GM12878 (cell line): ENCODE measurements at regions not wholly inside any gene's neighbourhood (a gene's known extent, or its start where the extent isn't known, plus 50 kb on each side); places are given as distances from the start of the nearest gene placed in this dataset.

Source experiments
- ATAC-seq: fragments of 200-7000 bp; cut with Tn5 transposase; 3 replicates; pipeline ENCODE4 v1.9.1; 2020; ENCODE audit warnings: mild to moderate bottlenecking, moderate library complexity
- BruUV-seq: library from RNA; stranded (reverse); fragments of 400-500 nt; replicated peaks from 2 replicates; lab custom pipeline; 2021; lab: Mats Ljungman, UMichigan
- CTCF ChIA-PET: fragments of 300-600 bp; sonication (Branson Sonifier 250); formaldehyde crosslinking; extraction: SDS; loops from one replicate; lab custom pipeline; 2021; ENCODE audit warnings: inconsistent platforms; lab: Yijun Ruan, JAX
- POLR2A ChIA-PET: fragments of 350-600 bp; formaldehyde crosslinking; extraction: SDS; loops from one replicate; lab custom pipeline; 2021; ENCODE audit warnings: inconsistent platforms; lab: Charles Lee
- RAD21 ChIA-PET: fragments of 300-600 bp; sonication (Branson Sonifier 250); formaldehyde crosslinking; loops from one replicate; lab custom pipeline; 2023; ENCODE audit warnings: antibody characterized with exemption; ENCODE audit not compliant: unreplicated experiment; lab: Charles Lee
- SMC1A ChIA-PET: fragments of 300-600 bp; sonication (Branson Sonifier 250); formaldehyde crosslinking; loops from one replicate; lab custom pipeline; 2023; ENCODE audit not compliant: unreplicated experiment, uncharacterized antibody; lab: Charles Lee
- DNase-seq: peaks from one replicate; pipeline ENCODE4 v3.0.0-alpha.2; 2011; ENCODE audit warnings: low read depth, low spot score
- FAIRE-seq: peaks from 3 replicates; lab custom pipeline; 2011; peaks lifted over from hg19 to GRCh38; lab: Jason Lieb, UNC
- H2AFZ ChIP-seq: 2 replicates; pipeline ENCODE4 v1.6.0; 2011; ENCODE audit warnings: low read depth, low read length, control low read depth; ENCODE audit not compliant: control insufficient read depth
- H3K27ac ChIP-seq: 2 replicates; pipeline ENCODE4 v1.5.1; 2011; ENCODE audit warnings: control low read depth; ENCODE audit not compliant: control insufficient read depth, insufficient read depth
- H3K27me3 ChIP-seq, 2 experiments: replicated peaks in 1 of 2; 2 replicates each; pipeline versions ENCODE4 v1.6.0 to v1.6.1; 2011; ENCODE audit warnings: low read length in 1 of 2; ENCODE audit not compliant: control insufficient read depth in 2 of 2, insufficient read depth in 2 of 2
- H3K36me3 ChIP-seq, 2 experiments: 2 replicates each; pipeline ENCODE4 v1.5.1; 2011; ENCODE audit warnings: low read length in 1 of 2; ENCODE audit not compliant: control insufficient read depth in 2 of 2, insufficient read depth in 2 of 2
- H3K4me1 ChIP-seq: 2 replicates; pipeline ENCODE4 v1.6.1; 2011; ENCODE audit warnings: mild to moderate bottlenecking, low read length, moderate library complexity, mixed read lengths; ENCODE audit not compliant: control insufficient read depth, insufficient read depth
- H3K4me2 ChIP-seq: 2 replicates; pipeline ENCODE4 v1.6.0; 2011; ENCODE audit warnings: control low read depth; ENCODE audit not compliant: control insufficient read depth, insufficient read depth
- H3K4me3 ChIP-seq: fragments of 200-600 bp; sonication (generic); 2 replicates; pipeline ENCODE4 v1.5.1; 2016
- H3K79me2 ChIP-seq: 2 replicates; pipeline ENCODE4 v1.6.0; 2011; ENCODE audit warnings: low read length; ENCODE audit not compliant: control insufficient read depth, insufficient read depth
- H3K9ac ChIP-seq: 2 replicates; pipeline ENCODE4 v1.8.0; 2011; ENCODE audit warnings: low read length, control low read depth, mixed read lengths; ENCODE audit not compliant: control insufficient read depth, insufficient read depth
- H3K9me3 ChIP-seq: replicated peaks from 3 replicates; pipeline ENCODE4 v1.5.1; 2011; ENCODE audit warnings: mild to moderate bottlenecking, low read length; ENCODE audit not compliant: control insufficient read depth, insufficient read depth
- H4K20me1 ChIP-seq: 2 replicates; pipeline ENCODE4 v1.6.0; 2011; ENCODE audit not compliant: control insufficient read depth, insufficient read depth
- CUX1 ChIP-seq: IDR thresholded peaks from 2 replicates; pipeline ENCODE4 v1.6.1; 2012; ENCODE audit warnings: improper control_type of control experiment, low read depth, low read length; ENCODE audit not compliant: insufficient replicate concordance
- EGR1 ChIP-seq, 2 experiments: IDR thresholded peaks; 1 replicate in 1 of 2; 2 replicates in 1 of 2; pipeline ENCODE4 v1.6.1; 2011 to 2012; ENCODE audit warnings: low read depth in 2 of 2, low read length in 2 of 2, borderline replicate concordance in 1 of 2, mild to moderate bottlenecking in 1 of 2, moderate library complexity in 1 of 2
- LARP7 ChIP-seq: fragments of 450-650 bp; IDR thresholded peaks from 2 replicates; pipeline ENCODE4 v1.6.1; 2017; ENCODE audit warnings: mild to moderate bottlenecking
- MTA3 ChIP-seq: IDR thresholded peaks from 2 replicates; pipeline ENCODE4 v1.6.1; 2012; ENCODE audit warnings: low read length, inconsistent platforms, borderline replicate concordance
- NFYA ChIP-seq: IDR thresholded peaks from 2 replicates; pipeline ENCODE4 v1.6.1; 2011; ENCODE audit warnings: low read depth, mild to moderate bottlenecking, low read length, improper control_type of control experiment, borderline replicate concordance
- NKRF ChIP-seq: fragments of 450-650 bp; conservative IDR thresholded peaks from 2 replicates; pipeline ENCODE4 v1.6.1; 2017; ENCODE audit warnings: mild to moderate bottlenecking, moderate library complexity
- NR2C1 ChIP-seq: fragments of 450-650 bp; IDR thresholded peaks from 2 replicates; pipeline ENCODE4 v1.6.1; 2017; ENCODE audit warnings: antibody characterized with exemption, mild to moderate bottlenecking, moderate library complexity
- NR2F1 ChIP-seq: fragments of 450-650 bp; conservative IDR thresholded peaks from 2 replicates; pipeline ENCODE4 v1.6.1; 2017; ENCODE audit warnings: mild to moderate bottlenecking
- PML ChIP-seq: IDR thresholded peaks from 2 replicates; pipeline ENCODE4 v1.6.1; 2012; ENCODE audit warnings: low read length, inconsistent platforms
- STAT3 ChIP-seq: IDR thresholded peaks from 2 replicates; pipeline ENCODE4 v1.6.1; 2011; ENCODE audit warnings: low read depth, low read length, improper control_type of control experiment
- ZBTB40 ChIP-seq: fragments of 450-650 bp; IDR thresholded peaks from 2 replicates; pipeline ENCODE4 v1.6.1; 2016; ENCODE audit warnings: mild to moderate bottlenecking, moderate library complexity, borderline replicate concordance
- WGBS: methylation state at CpG from one replicate; pipeline ENCODE4 v1.1.6; 2016; ENCODE audit warnings: low lambda C conversion rate; ENCODE audit not compliant: insufficient replicate concordance, insufficient coverage; ENCODE audit errors: missing lambda C conversion rate; 5-methylcytosine and 5-hydroxymethylcytosine counted together
- in situ Hi-C: fragments of 300-500 bp; cut with MboI; formaldehyde crosslinking; loops from 9 replicates; pipeline ENCODE4 v1.14.3; 2018; ENCODE audit warnings: mixed read lengths
- intact Hi-C: fragments of 100-400 bp; cut with micrococcal nuclease; formaldehyde crosslinking; loops from one replicate; pipeline ENCODE4 v1.14.2; 2022; ENCODE audit not compliant: unreplicated experiment

- TF ChIP-seq CUX1 = no peak
These were observed 127.4 kb upstream of the MAP1LC3B2 start (continued) for GRCh38 chr12:116431677-116432300.

- ChIA-PET POLR2A (no interaction called here), SMC1A (no interaction called here), CTCF (no interaction called here), RAD21 (no interaction called here)
- intact Hi-C loops (no loop called here), in situ Hi-C loops (no loop called here)
- Histone ChIP-seq H3K9me3 (no peaks in the 10 kb centered on the region; the same call in 2 of the 3 replicates), H3K4me1 (no peaks in the 10 kb centered on the region), H3K4me2 (no peak overlapping the region), H4K20me1 (no peaks in the 10 kb centered on the region), H3K27me3 (peaks cover 0 to 1% of the 10 kb centered on the region in 2 experiments; a peak in 3 of 4 replicates), H3K36me3 (no peaks in the 10 kb centered on the region), H3K4me3 (no peak overlapping the region), H3K79me2 (no peaks in the 10 kb centered on the region), H2AFZ (no peak overlapping the region), H3K9ac (no peak overlapping the region), H3K27ac (no peak overlapping the region)
- DNase-seq = no peak
- ATAC-seq = no peak
- 30% methylated on average over 4 of the region's 4 CpGs for WGBS
- no peak for FAIRE-seq
- no TSS peak for BruUV-seq
- TF ChIP-seq LARP7 (no peak), PML (no peak), EGR1 (IDR thresholded peaks at IDR 0.05; ENCODE audit: borderline replicate concordance in 1 of 2, low read depth in 2 of 2, low read length in 2 of 2) (no peak), STAT3 (no peak), NFYA (no peak), NKRF (no peak), MTA3 (no peak), NR2C1 (no peak), NR2F1 (no peak), ZBTB40 (no peak)
These were observed 126.8 kb upstream of the MAP1LC3B2 start for GRCh38 chr12:116432314-116432750.
